IMR-90 (cell line): ENCODE measurements at regions not wholly inside any gene's neighbourhood (a gene's known extent, or its start where the extent isn't known, plus 50 kb on each side); places are given as distances from the start of the nearest gene placed in this dataset.

Source experiments
- ATAC-seq: fragments of 200-7000 bp; cut with Tn5 transposase; 2 replicates; pipeline ENCODE4 v1.9.1; 2020; ENCODE audit warnings: low read depth, mild to moderate bottlenecking, moderate library complexity
- BruUV-seq: library from RNA; stranded (reverse); fragments of 400-500 nt; replicated peaks from 2 replicates; lab custom pipeline; 2021; lab: Mats Ljungman, UMichigan
- CTCF ChIA-PET: fragments of 300-600 bp; formaldehyde crosslinking; extraction: SDS; loops from one replicate; lab custom pipeline; 2021; ENCODE audit warnings: antibody characterized with exemption; lab: Yijun Ruan, JAX
- POLR2A ChIA-PET: fragments of 300-600 bp; sonication (Branson Sonifier 250); formaldehyde crosslinking; loops from one replicate; lab custom pipeline; 2022; ENCODE audit warnings: antibody characterized with exemption; ENCODE audit not compliant: unreplicated experiment; lab: Charles Lee
- DNase-seq: peaks from one replicate; pipeline ENCODE4 v3.0.0; 2013
- H2AFZ ChIP-seq: replicated peaks from 2 replicates; pipeline ENCODE3; 2013; ENCODE audit warnings: low read length, mild to moderate bottlenecking; ENCODE audit not compliant: poor library complexity
- H2AK5ac ChIP-seq: 2 replicates; pipeline ENCODE4 v1.6.1; 2013; ENCODE audit warnings: low read depth, low read length, inconsistent platforms
- H2AK9ac ChIP-seq: replicated peaks from 2 replicates; pipeline ENCODE3; 2013; ENCODE audit warnings: mild to moderate bottlenecking, low read depth, low read length, moderate library complexity; ENCODE audit not compliant: poor library complexity
- H2BK120ac ChIP-seq: 2 replicates; pipeline ENCODE4 v1.6.1; 2013; ENCODE audit warnings: low read depth, low read length, inconsistent platforms
- H2BK15ac ChIP-seq: 3 replicates; pipeline ENCODE4 v1.6.1; 2013; ENCODE audit warnings: low read depth, low read length, inconsistent platforms
- H2BK20ac ChIP-seq: 2 replicates; pipeline ENCODE4 v1.6.1; 2013; ENCODE audit warnings: low read depth, mild to moderate bottlenecking, inconsistent platforms, low read length, moderate library complexity
- H2BK5ac ChIP-seq: 2 replicates; pipeline ENCODE4 v1.6.1; 2013; ENCODE audit warnings: mild to moderate bottlenecking, low read depth, low read length, inconsistent platforms; ENCODE audit not compliant: poor library complexity, severe bottlenecking
- H3K14ac ChIP-seq: replicated peaks from 2 replicates; pipeline ENCODE4 v1.6.1; 2013; ENCODE audit warnings: low read depth, low read length, inconsistent platforms
- H3K18ac ChIP-seq: 2 replicates; pipeline ENCODE4 v1.6.1; 2013; ENCODE audit warnings: low read depth, low read length, control low read depth
- H3K23ac ChIP-seq: 2 replicates; pipeline ENCODE4 v1.6.1; 2013; ENCODE audit warnings: low read depth, low read length, inconsistent platforms
- H3K27ac ChIP-seq: 2 replicates; pipeline ENCODE4 v1.5.1; 2013; ENCODE audit warnings: mild to moderate bottlenecking, control low read depth, low read length; ENCODE audit not compliant: insufficient read depth
- H3K27me3 ChIP-seq: 2 replicates; pipeline ENCODE4 v1.6.1; 2013; ENCODE audit warnings: low read length; ENCODE audit not compliant: control insufficient read depth, insufficient read depth
- H3K36me3 ChIP-seq: 2 replicates; pipeline ENCODE4 v1.6.1; 2013; ENCODE audit warnings: low read length, mixed read lengths; ENCODE audit not compliant: control insufficient read depth, insufficient read depth
- H3K4ac ChIP-seq: 2 replicates; pipeline ENCODE4 v1.6.1; 2013; ENCODE audit warnings: low read depth, low read length, inconsistent platforms
- H3K4me1 ChIP-seq: 2 replicates; pipeline ENCODE4 v1.6.1; 2013; ENCODE audit warnings: low read length, mixed read lengths; ENCODE audit not compliant: control insufficient read depth, insufficient read depth
- H3K4me2 ChIP-seq: 2 replicates; pipeline ENCODE4 v1.6.1; 2013; ENCODE audit warnings: low read depth, mild to moderate bottlenecking, control low read depth, low read length, moderate library complexity
- H3K4me3 ChIP-seq: 2 replicates; pipeline ENCODE4 v1.5.1; 2013; ENCODE audit warnings: low read depth, mild to moderate bottlenecking, control low read depth, low read length, moderate library complexity; ENCODE audit not compliant: insufficient read depth
- H3K56ac ChIP-seq: 2 replicates; pipeline ENCODE4 v1.6.1; 2013; ENCODE audit warnings: low read length, inconsistent platforms; ENCODE audit not compliant: insufficient read depth; ENCODE audit errors: extremely low read depth
- H3K79me1 ChIP-seq, 2 experiments: 2 replicates each; pipeline ENCODE4 v1.6.1; 2013; ENCODE audit warnings: low read length in 2 of 2, inconsistent platforms in 1 of 2, low read depth in 1 of 2
- H3K9ac ChIP-seq: 2 replicates; pipeline ENCODE4 v1.6.1; 2013; ENCODE audit warnings: low read depth, low read length, control low read depth
- H3K9me1 ChIP-seq: 2 replicates; pipeline ENCODE4 v1.6.1; 2013; ENCODE audit warnings: low read length, inconsistent platforms; ENCODE audit not compliant: insufficient read depth
- H3K9me3 ChIP-seq: 2 replicates; pipeline ENCODE4 v1.6.1; 2013; ENCODE audit warnings: low read length; ENCODE audit not compliant: control insufficient read depth, insufficient read depth
- H4K20me1 ChIP-seq: 2 replicates; pipeline ENCODE4 v1.6.1; 2013; ENCODE audit warnings: low read length, inconsistent platforms; ENCODE audit not compliant: insufficient read depth
- H4K5ac ChIP-seq: 2 replicates; pipeline ENCODE4 v1.6.1; 2013; ENCODE audit warnings: mild to moderate bottlenecking, low read depth, low read length, control low read depth
- H4K8ac ChIP-seq, 2 experiments: 2 replicates each; pipeline ENCODE4 v1.6.1; 2013; ENCODE audit warnings: low read depth in 2 of 2, low read length in 2 of 2, control low read depth in 1 of 2, inconsistent platforms in 1 of 2
- H4K91ac ChIP-seq: 2 replicates; pipeline ENCODE4 v1.6.1; 2013; ENCODE audit warnings: low read depth, low read length, inconsistent platforms; ENCODE audit not compliant: insufficient read depth
- FOS ChIP-seq: fragments of 150-350 bp; IDR thresholded peaks from 2 replicates; pipeline ENCODE4 v1.6.1; 2016; ENCODE audit warnings: low read depth, low read length
- MAFK ChIP-seq: IDR thresholded peaks from 2 replicates; pipeline ENCODE4 v1.6.1; 2012; ENCODE audit warnings: low read depth, low read length, improper control_type of control experiment
- MAZ ChIP-seq: IDR thresholded peaks from 2 replicates; pipeline ENCODE4 v1.6.1; 2012; ENCODE audit warnings: low read depth, mild to moderate bottlenecking, low read length, improper control_type of control experiment, moderate library complexity, borderline replicate concordance
- NFE2L2 ChIP-seq: fragments of 150-350 bp; IDR thresholded peaks from 2 replicates; pipeline ENCODE4 v1.6.1; 2016; ENCODE audit warnings: low read depth, mild to moderate bottlenecking, low read length
- RAD21 ChIP-seq: IDR thresholded peaks from 2 replicates; pipeline ENCODE4 v1.6.1; 2012; ENCODE audit warnings: low read length, improper control_type of control experiment
- RCOR1 ChIP-seq: IDR thresholded peaks from 2 replicates; pipeline ENCODE4 v1.6.1; 2012; ENCODE audit warnings: mild to moderate bottlenecking, low read length, improper control_type of control experiment; ENCODE audit not compliant: insufficient replicate concordance
- RFX5 ChIP-seq: IDR thresholded peaks from 2 replicates; pipeline ENCODE4 v1.8.0; 2012; ENCODE audit warnings: low read depth, mild to moderate bottlenecking, low read length, moderate library complexity
- SMC3 ChIP-seq: fragments of 150-350 bp; IDR thresholded peaks from 2 replicates; pipeline ENCODE4 v1.6.1; 2016; ENCODE audit warnings: low read depth, mild to moderate bottlenecking, antibody characterized with exemption, low read length, moderate library complexity
- WGBS, 2 experiments: methylation state at CpG; one replicate each; pipeline versions ENCODE4 v1.1.5 to v1.1.7; 2013; ENCODE audit warnings: missing lambda C conversion rate in 2 of 2; ENCODE audit not compliant: insufficient read length in 1 of 2; ENCODE audit errors: extremely low coverage in 2 of 2; 5-methylcytosine and 5-hydroxymethylcytosine counted together
- dilution Hi-C: fragments of 300-500 bp; cut with HindIII; formaldehyde crosslinking; loops from one replicate; pipeline ENCODE4 v1.14.3; 2018; ENCODE audit warnings: low sequenced_read_pairs; ENCODE audit not compliant: unreplicated experiment
- in situ Hi-C: fragments of 300-500 bp; cut with MboI; formaldehyde crosslinking; loops from 3 replicates; pipeline ENCODE4 v1.14.3; 2019; ENCODE audit warnings: low sequenced_read_pairs, inconsistent platforms, mixed read lengths
- intact Hi-C: fragments of 100-400 bp; cut with micrococcal nuclease; formaldehyde crosslinking; loops from 2 replicates; pipeline ENCODE4 v1.10.0; 2022

GRCh38 chr1:195197116-195197515 is 1411.1 kb downstream of the KCNT2 start:
- Histone ChIP-seq H3K4me1 (no peaks in the 10 kb centered on the region), H4K8ac (no peak overlapping the region), H2BK120ac (no peak overlapping the region), H2AFZ (no peak overlapping the region), H3K9me3 (no peaks in the 10 kb centered on the region), H4K5ac (no peak overlapping the region), H3K4me3 (no peak overlapping the region), H4K91ac (no peak overlapping the region), H3K23ac (no peak overlapping the region), H3K27me3 (no peaks in the 10 kb centered on the region), H2BK15ac (no peak overlapping the region), H3K9me1 (no peaks in the 10 kb centered on the region), H3K4me2 (no peak overlapping the region), H2BK5ac (no peak overlapping the region), H3K9ac (no peak overlapping the region), H3K27ac (no peak overlapping the region), H3K36me3 (no peaks in the 10 kb centered on the region), H3K14ac (no peak overlapping the region), H3K56ac (no peak overlapping the region), H2BK20ac (no peak overlapping the region), H4K20me1 (no peaks in the 10 kb centered on the region), H3K79me1 (no peaks in the 10 kb centered on the region), H3K4ac (no peak overlapping the region), H2AK9ac (no peak overlapping the region), H3K18ac (no peak overlapping the region), H2AK5ac (no peak overlapping the region)
- DNase-seq (no peak), ATAC-seq (no peak)
- POLR2A ChIA-PET, result no interaction called here
- WGBS, 2 experiments, result no CpG with 5 or more reads among the region's 1 CpG
- CTCF ChIA-PET, result no interaction called here
- dilution Hi-C loops (no loop called here), in situ Hi-C loops (no loop called here), intact Hi-C loops (no loop called here)
- TF ChIP-seq MAFK (no peak), RCOR1 (no peak), MAZ (no peak), RFX5 (no peak), RAD21 (no peak), SMC3 (no peak), NFE2L2 (no peak), FOS (no peak)
- no TSS peak for BruUV-seq
